GM18861 (cell line): ENCODE measurements at regions not wholly inside any gene's neighbourhood (a gene's known extent, or its start where the extent isn't known, plus 50 kb on each side); places are given as distances from the start of the nearest gene placed in this dataset.
"Not testable (repeated sequence)": the region's sequence is repeated elsewhere in the genome, so short reads cannot be mapped to it uniquely, and the experiment has no call there.

Experiments used
- ATAC-seq: cut with Tn5 transposase; IDR thresholded peaks from one replicate; pipeline ENCODE4 v1.9.1; 2021; ENCODE audit not compliant: unreplicated experiment

GRCh38 chr21:32823296-32823695 is 51.7 kb upstream of the PAXBP1 start:
- ATAC-seq = not testable (repeated sequence)

DNA sequence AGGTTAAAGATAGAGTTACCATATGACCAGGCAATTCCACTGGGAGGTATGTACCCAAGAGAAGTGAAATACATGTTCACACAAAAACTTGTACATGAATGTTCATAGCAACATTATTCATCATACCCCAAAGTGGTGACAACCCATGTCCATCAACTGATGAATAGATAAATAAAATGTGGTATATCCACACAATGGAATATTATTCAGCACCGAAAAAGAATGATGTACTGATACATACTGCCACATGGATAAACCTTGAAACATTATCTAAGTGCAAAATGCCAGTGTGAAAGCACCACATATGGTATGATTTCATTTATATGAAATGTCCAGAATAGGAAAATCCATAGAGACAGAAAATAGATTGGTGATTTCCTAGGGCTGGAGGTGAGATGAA is 53.4 kb upstream of the PAXBP1 start:
- no peak for ATAC-seq

GRCh38 chr21:32826329-32827167 is 55.0 kb upstream of the PAXBP1 start:
- no peak for ATAC-seq

DNA sequence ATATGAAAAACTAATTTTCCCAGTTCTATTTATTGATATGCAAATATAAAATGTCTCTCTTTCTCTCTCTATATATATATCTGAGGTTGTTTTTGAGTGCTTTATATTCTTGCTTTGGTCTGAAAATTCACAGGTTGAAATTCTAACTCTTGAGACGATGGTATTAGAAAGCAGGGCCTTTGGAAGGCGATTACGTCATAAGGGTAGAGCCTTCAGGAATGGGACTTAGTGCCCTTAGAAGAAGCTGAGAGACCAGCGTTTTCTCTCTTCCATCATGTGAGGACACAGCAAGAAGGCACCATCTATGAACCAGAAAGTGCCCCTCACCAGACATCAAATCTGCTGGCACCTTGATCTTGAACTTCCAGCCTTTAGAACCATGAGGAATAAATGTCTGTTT is 57.4 kb upstream of the PAXBP1 start:
- ATAC-seq = no peak

GRCh38 chr21:32829504-32829903 is 57.9 kb upstream of the PAXBP1 start:
- no peak for ATAC-seq

GRCh38 chr21:32831779-32832178 is 60.2 kb upstream of the PAXBP1 start:
- ATAC-seq = not testable (repeated sequence)

DNA sequence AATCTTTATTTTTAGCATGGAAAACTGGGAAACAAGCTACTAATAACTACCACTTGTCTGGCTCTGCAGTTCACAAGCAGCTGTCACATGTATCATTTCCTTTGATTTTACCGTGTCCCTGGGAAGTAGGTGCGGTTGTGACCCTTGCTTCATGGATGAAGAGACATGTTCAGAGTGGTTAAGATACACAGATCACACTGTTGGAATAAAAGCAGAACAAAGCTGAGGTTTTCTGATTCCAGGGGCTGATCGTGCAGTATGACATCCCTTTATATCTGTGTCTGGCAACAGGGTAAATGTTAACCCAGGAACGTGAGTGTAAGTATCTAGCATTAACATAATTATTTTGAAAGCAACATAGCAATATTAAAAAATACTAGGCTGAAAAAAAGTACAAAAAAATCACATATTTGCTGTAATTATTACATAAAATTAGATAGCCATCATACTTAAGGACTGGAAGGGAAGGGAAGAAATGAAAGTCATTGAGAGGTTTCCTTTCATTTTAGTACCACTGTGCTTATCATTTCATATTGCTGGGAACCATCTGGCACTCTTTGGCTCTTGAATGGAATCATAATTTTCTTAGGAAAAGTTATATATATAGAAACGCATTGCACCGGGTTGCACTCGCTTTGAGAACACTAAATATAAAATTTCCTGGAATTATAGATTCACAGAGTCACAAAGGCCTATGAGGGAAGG is 62.8 kb upstream of the PAXBP1 start:
- ATAC-seq = no peak

DNA sequence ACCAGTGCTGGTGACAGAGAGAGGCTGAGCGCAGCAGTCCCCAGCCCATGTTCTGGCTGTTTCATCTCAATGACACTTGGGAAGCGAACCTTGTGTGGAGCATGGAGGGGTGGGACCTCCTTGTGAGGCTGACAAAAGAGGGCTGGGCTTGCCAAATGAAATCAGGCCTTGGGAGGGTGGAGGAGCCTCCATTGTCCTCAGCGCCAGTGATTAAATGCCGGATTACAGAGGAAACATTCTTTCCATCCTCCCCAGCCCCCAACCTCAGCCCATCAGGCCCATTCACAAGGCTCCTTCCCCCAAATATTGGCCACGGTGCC is 63.3 kb upstream of the PAXBP1 start:
- ATAC-seq = no peak

GRCh38 chr21:32842146-32842545 is 70.6 kb upstream of the PAXBP1 start:
- no peak for ATAC-seq

GRCh38 chr21:32843561-32843960 is 72.0 kb upstream of the PAXBP1 start:
- no peak for ATAC-seq

GRCh38 chr21:32844076-32844475 is 72.5 kb upstream of the PAXBP1 start:
- no peak for ATAC-seq

- ATAC-seq = no peak
Observed at GRCh38 chr21:32844653-32845436, 73.3 kb upstream of the PAXBP1 start.

DNA sequence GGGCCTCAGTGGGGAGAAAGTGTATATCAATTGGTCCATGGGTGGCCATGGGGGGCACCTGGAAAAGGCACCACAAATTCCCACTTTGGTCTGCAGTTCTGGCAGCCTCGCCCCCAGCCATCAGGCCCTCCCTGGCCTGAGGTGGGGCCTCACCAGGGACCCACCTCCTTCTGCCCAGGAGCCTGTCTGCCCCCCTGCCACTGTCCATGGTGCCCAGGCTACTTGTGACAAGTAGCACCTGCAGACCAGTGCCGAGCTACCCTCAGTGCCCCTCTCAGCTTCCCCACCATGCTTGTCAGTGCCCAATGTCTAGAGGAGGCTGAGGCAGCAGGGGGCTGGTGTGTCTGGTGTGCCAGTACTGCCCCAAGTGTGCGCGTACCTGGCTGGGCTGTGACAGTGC is 87.1 kb upstream of the PAXBP1 start:
- no peak for ATAC-seq

DNA sequence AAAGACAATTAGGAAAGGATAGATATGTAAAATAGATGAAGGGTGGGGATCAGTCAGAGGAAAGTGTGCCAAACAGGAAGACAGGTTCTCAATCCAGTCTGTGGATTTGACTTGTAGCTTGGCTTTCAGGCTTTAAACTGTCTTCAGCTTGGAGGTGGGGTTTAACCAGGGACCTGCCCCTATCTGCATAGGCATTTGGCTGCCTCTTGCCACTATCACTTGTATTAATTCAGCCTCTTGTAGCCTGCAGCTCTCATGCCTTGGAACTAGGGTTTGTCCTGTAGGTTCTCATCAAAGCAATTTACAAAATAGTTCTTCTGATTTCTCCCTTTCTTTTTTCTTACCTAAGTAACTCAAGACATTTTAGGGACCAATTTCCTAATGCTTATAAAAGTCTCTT is 88.8 kb upstream of the PAXBP1 start:
- ATAC-seq = no peak

- ATAC-seq = no peak
Observed at GRCh38 chr21:32861866-32862265, 90.3 kb upstream of the PAXBP1 start.

- no peak for ATAC-seq
Observed at GRCh38 chr21:32867597-32867996, 96.0 kb upstream of the PAXBP1 start.

- no peak for ATAC-seq
Observed at GRCh38 chr21:32868631-32869454, 97.3 kb upstream of the PAXBP1 start.

- no peak for ATAC-seq
Observed at GRCh38 chr21:32869459-32869858, 97.9 kb upstream of the PAXBP1 start.

DNA sequence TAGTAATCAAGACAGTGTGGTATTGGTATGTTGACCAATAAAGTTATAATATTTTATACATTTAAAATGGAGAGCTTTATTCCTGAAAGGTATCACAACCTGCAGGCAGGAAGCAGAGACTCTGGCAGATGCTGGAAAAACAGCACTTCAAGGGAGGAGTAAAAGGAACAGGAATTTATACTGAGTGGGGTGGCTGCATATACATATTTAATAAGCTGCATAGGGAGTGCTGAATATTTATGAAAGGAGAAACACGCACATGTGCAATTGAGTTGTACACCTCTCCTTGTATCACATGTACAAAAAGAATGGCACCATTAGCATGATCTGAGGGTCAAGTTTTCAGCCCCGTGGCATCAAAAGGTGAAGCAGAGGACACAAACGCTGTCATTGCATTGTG is 104.9 kb upstream of the PAXBP1 start:
- no peak for ATAC-seq

GRCh38 chr21:32877888-32878287 is 106.3 kb upstream of the PAXBP1 start:
- ATAC-seq = not testable (repeated sequence)

DNA sequence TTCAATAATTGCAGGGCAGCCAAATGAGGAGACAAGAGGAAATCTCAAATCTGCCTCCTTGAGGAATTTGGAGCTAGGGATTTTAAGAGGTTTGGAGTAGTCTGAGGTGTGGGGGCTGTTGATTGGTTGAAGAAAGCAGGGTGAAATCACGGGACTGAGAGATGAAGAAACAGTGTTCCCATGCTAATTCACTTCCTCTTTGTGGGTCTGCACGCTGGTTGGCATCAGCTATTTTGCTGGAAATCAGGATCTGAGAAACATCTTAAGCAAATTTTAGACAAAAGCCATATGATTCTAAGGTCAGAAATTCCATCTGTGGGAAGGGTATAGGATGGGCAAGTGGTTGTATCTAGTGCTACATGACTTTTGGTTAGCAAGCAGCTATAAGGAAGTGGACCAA is 107.1 kb upstream of the PAXBP1 start:
- no peak for ATAC-seq
